ENCODE measurements at regions not wholly inside any gene's neighbourhood (a gene's known extent, or its start where the extent isn't known, plus 50 kb on each side); places are given as distances from the start of the nearest gene placed in this dataset.
A peak's percentile ranks its signal among the peaks of the same experiment; 100 is the strongest.
"Not testable (repeated sequence)": the region's sequence is repeated elsewhere in the genome, so short reads cannot be mapped to it uniquely, and the experiment has no call there.

DNA sequence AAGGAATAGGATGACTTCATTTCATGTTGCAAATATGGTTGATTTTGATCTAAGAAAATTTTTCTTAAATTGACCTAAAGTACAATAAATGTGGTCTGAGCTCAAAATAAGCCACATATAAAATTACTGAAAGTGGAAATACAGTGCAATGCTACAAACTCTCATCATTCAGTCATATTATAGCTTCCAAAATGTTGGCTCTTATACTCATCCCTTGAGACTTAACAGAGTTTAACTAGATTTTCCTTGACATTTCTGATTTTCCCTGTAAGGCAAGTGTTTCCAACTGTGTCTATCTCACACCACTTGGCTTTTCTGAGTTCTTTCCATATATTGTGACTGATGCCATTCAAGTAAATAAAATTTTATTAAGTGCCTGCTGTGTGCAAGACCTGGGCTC lies 123.7 kb upstream of the NTF3 start:
- intact Hi-C loops (cut with DNase I): no loop called here
- Histone ChIP-seq H3K9me3 (ENCODE audit: control insufficient read depth, low read length) (no peaks in the 10 kb centered on the region), H3K27ac (ENCODE audit: low read length) (no peak overlapping the region), H3K4me3 (ENCODE audit: low read length) (no peak overlapping the region), H3K4me1 (ENCODE audit: control insufficient read depth, insufficient read depth, low read length) (no peaks in the 10 kb centered on the region), H3K27me3 (ENCODE audit: control insufficient read depth, insufficient read depth) (no peaks in the 10 kb centered on the region)
- no peak for ATAC-seq
- no peak for DNase-seq

DNA sequence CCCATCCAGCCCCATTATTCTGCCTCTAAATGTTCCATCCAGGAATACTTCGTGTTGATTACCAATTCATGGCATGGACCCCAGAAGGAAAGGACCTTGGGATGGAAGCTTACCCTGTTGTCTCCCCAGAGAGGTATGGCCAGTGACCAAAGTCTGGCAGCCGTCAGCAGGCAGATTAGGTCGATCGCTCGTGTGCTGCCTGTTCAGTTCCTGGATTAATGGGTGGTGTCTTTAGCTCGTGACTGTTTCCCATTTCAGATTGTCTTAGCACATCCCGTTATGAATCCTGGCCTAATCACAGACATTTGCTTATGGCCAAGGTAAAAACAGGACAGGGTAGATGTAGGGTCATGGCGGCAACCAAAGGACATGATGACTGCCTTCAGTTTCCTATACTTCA lies 122.9 kb upstream of the NTF3 start:
- Histone ChIP-seq H3K4me3 (ENCODE audit: low read length) (no peak overlapping the region), H3K4me1 (ENCODE audit: control insufficient read depth, insufficient read depth, low read length) (no peaks in the 10 kb centered on the region), H3K27me3 (ENCODE audit: control insufficient read depth, insufficient read depth) (no peaks in the 10 kb centered on the region), H3K9me3 (ENCODE audit: control insufficient read depth, low read length) (no peaks in the 10 kb centered on the region), H3K27ac (ENCODE audit: low read length) (no peak overlapping the region)
- DNase-seq (no peak), ATAC-seq (no peak)
- 74% methylated on average over 8 of the region's 8 CpGs for WGBS
- intact Hi-C loops (cut with DNase I): no loop called here

DNA sequence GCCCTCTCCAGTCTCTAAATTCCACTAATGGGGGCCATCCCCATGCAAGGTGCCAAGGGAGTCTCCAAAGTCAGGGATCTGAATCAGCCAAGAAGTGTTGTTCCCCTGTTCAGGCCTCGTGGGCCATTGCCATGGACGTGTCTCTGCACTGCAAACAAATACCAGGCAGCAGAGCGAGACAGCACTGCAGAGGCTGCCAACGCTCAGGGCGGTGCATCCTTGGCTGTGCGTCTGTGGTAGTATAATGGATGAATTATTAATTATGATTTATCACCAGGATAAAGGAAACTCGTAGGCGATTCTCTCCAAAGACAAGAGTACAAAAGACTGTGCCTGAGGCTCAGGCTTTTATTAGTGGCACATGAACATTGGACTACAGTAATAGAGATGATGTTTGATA lies 122.3 kb upstream of the NTF3 start:
- H3K4me3 ChIP-seq (ENCODE audit: low read length): no peak overlapping the region
- no peaks in the 10 kb centered on the region for H3K27me3 ChIP-seq (ENCODE audit: control insufficient read depth, insufficient read depth)
- DNase-seq (peak in 1 of 3 donors; percentile 34), ATAC-seq (no peak)
- no peaks in the 10 kb centered on the region for H3K9me3 ChIP-seq (ENCODE audit: control insufficient read depth, low read length)
- no peaks in the 10 kb centered on the region for H3K4me1 ChIP-seq (ENCODE audit: control insufficient read depth, insufficient read depth, low read length)
- WGBS: 59% methylated on average over 8 of the region's 8 CpGs
- intact Hi-C loops (cut with DNase I): no loop called here
- no peak overlapping the region for H3K27ac ChIP-seq (ENCODE audit: low read length)

DNA sequence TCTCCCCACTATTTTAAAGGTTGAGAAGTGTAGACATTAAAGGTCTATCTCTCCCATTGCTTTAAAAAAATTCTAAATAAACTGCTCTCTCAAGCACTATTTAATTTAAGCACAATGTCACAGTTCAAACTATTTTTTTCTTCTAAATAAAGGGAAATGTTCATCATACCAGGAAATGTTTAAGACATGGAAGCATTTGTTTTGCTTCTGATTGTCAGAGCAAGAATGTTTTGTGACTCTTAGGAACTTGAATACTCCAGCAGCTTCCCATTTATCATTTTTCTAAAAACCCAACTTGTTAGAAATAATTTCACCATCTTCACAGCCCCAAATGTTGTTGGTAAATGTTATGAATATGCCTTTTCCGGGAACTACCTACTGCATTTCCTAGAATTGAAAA lies 121.8 kb upstream of the NTF3 start:
- H3K4me3 ChIP-seq (ENCODE audit: low read length): no peak overlapping the region
- WGBS: 70% methylated on average over 1 of the region's 1 CpG
- no peaks in the 10 kb centered on the region for H3K9me3 ChIP-seq (ENCODE audit: control insufficient read depth, low read length)
- H3K27ac ChIP-seq (ENCODE audit: low read length): no peak overlapping the region
- H3K27me3 ChIP-seq (ENCODE audit: control insufficient read depth, insufficient read depth): no peaks in the 10 kb centered on the region
- DNase-seq: no peak
- ATAC-seq: no peak
- H3K4me1 ChIP-seq (ENCODE audit: control insufficient read depth, insufficient read depth, low read length): no peaks in the 10 kb centered on the region
- intact Hi-C loops (cut with DNase I): no loop called here

DNA sequence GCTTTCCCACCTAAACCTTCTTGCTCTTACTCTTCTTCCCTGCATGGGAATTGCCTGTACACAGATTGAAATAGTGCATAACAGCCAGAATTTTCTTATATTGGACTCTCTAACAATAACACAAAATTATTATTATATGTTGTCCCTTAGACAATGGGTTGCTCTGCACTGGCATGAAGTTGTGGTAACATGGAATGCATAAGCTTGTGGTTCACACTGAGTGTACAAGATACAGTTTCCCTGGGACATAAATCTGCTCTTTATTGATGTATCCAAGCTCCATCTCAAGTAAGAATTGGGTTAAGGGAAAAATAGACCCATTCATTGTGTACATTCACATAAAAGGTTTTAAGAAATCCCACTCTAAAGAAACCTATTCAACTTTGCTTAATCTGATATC lies 114.4 kb upstream of the NTF3 start:
- no peak for DNase-seq
- H3K27me3 ChIP-seq (ENCODE audit: control insufficient read depth, insufficient read depth): no peaks in the 10 kb centered on the region
- intact Hi-C loops (cut with DNase I): no loop called here
- H3K4me1 ChIP-seq (ENCODE audit: control insufficient read depth, insufficient read depth, low read length): no peaks in the 10 kb centered on the region
- no peak overlapping the region for H3K27ac ChIP-seq (ENCODE audit: low read length)
- no peak overlapping the region for H3K4me3 ChIP-seq (ENCODE audit: low read length)
- no peak for ATAC-seq
- no peaks in the 10 kb centered on the region for H3K9me3 ChIP-seq (ENCODE audit: control insufficient read depth, low read length)

DNA sequence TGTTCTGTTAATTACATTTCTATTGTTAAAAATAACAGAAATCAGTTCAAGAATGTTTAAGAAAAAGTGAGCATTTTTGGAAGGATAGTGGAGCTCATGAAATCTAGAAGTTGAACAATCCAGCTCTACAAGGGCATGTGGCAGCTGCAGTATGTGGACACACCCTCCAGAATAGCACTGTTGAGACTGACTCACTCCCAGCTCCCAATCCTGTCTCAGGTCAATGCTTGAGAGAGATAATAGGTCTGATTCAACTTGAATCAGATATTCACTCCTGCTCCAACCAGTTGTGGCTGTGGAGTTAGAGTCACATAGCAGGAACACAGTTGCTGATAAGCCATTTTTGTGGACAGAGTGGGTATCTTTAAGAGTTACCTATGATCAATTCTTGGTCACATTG lies 113.0 kb upstream of the NTF3 start:
- H3K9me3 ChIP-seq (ENCODE audit: control insufficient read depth, low read length): no peaks in the 10 kb centered on the region

DNA sequence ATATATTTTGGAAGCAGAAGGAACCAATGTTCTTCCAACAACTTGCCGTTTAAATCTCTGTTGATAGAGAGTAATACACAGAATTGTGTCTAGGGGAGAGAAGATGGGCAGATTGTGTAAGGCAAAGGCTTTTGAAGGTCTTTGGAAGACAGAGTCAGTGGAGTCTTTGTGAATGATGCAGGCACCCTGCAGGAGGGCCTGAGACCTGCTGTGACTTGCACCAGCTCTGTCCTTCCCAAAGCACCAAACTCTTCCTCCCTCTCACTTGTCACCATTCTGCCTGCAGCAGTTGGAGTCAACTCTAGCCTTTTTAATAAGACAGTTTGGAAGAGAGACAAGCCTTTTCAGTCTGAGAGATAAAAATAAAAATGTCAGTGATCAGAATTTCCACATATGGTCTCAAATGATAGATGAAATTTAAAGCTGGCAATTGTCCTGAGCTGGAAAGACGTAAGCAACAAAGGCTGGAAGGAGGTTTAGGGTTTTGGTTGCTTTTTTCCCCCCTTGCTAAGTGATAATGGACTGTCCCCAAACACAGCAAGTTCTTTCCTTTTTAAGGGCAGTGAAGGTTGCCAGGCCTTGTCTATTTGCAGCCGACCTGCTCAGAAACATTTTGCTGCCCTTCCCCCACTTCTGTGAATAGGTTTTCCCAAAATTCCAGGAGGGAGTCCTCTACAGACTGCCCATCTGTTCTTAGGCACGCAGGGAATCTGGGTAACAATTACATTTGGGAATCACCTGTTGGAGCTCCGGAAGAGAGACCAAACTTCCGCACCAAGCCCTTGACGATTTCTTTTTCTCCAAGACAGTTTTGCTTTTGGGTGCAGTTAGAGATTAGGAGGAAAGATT lies 103.0 kb upstream of the NTF3 start:
- Histone ChIP-seq H3K27ac (ENCODE audit: low read length) (no peak overlapping the region), H3K4me1 (ENCODE audit: control insufficient read depth, insufficient read depth, low read length) (no peaks in the 10 kb centered on the region), H3K27me3 (ENCODE audit: control insufficient read depth, insufficient read depth) (no peaks in the 10 kb centered on the region), H3K9me3 (ENCODE audit: control insufficient read depth, low read length) (no peaks in the 10 kb centered on the region), H3K4me3 (ENCODE audit: low read length) (no peak overlapping the region)
- 69% methylated on average over 7 of the region's 7 CpGs for WGBS
- no peak for DNase-seq
- ATAC-seq: no peak
- intact Hi-C loops (cut with DNase I): no loop called here

More for the DNA sequence above, 113.0 kb upstream of the NTF3 start:
- H3K27ac ChIP-seq (ENCODE audit: low read length): no peak overlapping the region
- no peak overlapping the region for H3K4me3 ChIP-seq (ENCODE audit: low read length)
- ATAC-seq (no peak), DNase-seq (no peak)
- no peaks in the 10 kb centered on the region for H3K4me1 ChIP-seq (ENCODE audit: control insufficient read depth, insufficient read depth, low read length)
- intact Hi-C loops (cut with DNase I): no loop called here
- no peaks in the 10 kb centered on the region for H3K27me3 ChIP-seq (ENCODE audit: control insufficient read depth, insufficient read depth)

DNA sequence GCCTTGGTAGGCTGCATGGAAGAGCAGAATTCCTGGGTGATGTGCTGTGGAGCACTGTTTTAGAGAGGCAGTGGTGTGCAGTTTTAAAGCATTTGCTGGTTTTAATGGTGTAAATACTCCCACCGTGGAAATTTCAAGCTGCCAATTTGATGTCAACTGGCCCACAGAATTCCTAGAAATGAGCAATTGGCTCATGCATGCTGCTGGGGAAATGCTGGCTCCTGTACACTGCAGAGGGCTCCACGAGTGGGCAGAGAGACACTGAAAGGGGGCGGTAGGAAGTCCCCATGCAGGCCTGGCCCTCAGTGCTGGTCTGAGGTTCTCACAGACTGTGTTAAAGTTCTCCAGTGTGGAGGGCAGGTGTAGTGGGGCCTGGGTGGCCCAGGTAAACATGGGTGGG lies 99.4 kb upstream of the NTF3 start:
- DNase-seq: no peak
- H3K4me3 ChIP-seq (ENCODE audit: low read length): no peak overlapping the region
- WGBS: 55% methylated on average over 3 of the region's 3 CpGs
- no peaks in the 10 kb centered on the region for H3K9me3 ChIP-seq (ENCODE audit: control insufficient read depth, low read length)
- intact Hi-C loops (cut with DNase I): no loop called here
- H3K27ac ChIP-seq (ENCODE audit: low read length): no peak overlapping the region
- H3K27me3 ChIP-seq (ENCODE audit: control insufficient read depth, insufficient read depth): no peaks in the 10 kb centered on the region
- H3K4me1 ChIP-seq (ENCODE audit: control insufficient read depth, insufficient read depth, low read length): no peaks in the 10 kb centered on the region
- ATAC-seq: no peak

DNA sequence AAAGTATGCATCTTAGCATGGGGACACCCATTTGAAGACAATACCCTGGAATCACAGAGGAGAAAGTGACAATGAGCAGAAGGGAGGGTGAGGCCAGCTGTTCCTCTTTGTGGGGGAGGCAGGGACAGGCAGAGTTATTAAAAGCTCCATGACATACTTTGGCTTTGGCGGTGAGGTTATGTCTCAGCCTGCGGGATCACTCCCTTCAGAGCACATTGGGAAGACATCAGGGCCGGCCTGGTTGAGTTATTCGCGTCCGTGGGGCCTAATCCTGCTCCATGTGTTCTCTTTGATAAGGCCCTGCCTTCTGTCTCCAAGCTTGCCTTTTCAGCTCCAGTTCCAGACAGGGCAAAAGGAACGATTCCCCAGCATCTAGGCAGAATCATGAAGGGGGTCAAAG lies 98.8 kb upstream of the NTF3 start:
- ATAC-seq: peak in 1 of 2 donors; percentile 22
- Histone ChIP-seq H3K27ac (ENCODE audit: low read length) (no peak overlapping the region), H3K27me3 (ENCODE audit: control insufficient read depth, insufficient read depth) (no peaks in the 10 kb centered on the region), H3K9me3 (ENCODE audit: control insufficient read depth, low read length) (no peaks in the 10 kb centered on the region), H3K4me3 (ENCODE audit: low read length) (no peak overlapping the region), H3K4me1 (ENCODE audit: control insufficient read depth, insufficient read depth, low read length) (no peaks in the 10 kb centered on the region)
- 46% methylated on average over 7 of the region's 7 CpGs for WGBS
- intact Hi-C loops (cut with DNase I): no loop called here
- no peak for DNase-seq

DNA sequence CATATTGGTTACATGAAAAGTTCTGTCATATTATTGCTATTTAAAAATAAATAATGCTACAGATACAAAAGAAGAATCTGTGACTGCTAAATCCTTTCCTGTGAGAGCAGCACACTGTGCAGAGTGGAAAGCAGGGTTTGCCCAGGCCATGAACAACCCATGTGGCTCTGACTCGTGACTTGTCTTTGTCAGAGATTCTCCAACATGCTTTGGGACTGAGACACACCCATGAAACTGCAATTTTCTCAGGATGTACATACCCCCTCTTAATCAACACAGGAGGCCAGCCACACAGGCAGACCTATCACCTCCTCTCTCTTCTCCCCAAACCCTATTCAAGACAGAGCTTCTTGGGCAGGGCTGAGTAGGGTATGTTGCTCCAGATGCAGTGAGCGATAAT lies 96.8 kb upstream of the NTF3 start:
- DNase-seq (no peak), ATAC-seq (no peak)
- Histone ChIP-seq H3K27me3 (ENCODE audit: control insufficient read depth, insufficient read depth) (no peaks in the 10 kb centered on the region), H3K4me3 (ENCODE audit: low read length) (no peak overlapping the region), H3K9me3 (ENCODE audit: control insufficient read depth, low read length) (no peaks in the 10 kb centered on the region), H3K27ac (ENCODE audit: low read length) (no peak overlapping the region), H3K4me1 (ENCODE audit: control insufficient read depth, insufficient read depth, low read length) (no peaks in the 10 kb centered on the region)
- intact Hi-C loops (cut with DNase I): no loop called here
- WGBS: 76% methylated on average over 2 of the region's 2 CpGs

DNA sequence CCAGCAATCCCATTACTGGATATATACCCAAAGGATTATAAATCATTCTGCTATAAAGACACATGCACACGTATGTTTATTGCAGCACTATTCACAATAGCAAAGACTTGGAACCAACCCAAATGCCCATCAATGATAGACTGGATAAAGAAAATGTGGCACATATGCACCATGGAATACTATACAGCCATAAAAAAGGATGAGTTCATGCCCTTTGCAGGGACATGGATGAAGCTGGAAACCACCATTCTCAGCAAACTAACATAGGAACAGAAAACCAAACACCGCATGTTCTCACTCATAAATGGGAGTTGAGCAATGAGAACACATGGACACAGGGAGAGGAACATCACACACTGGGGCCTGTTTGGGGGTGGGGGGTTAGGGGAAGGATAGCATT lies 90.8 kb upstream of the NTF3 start:
- H3K27ac ChIP-seq (ENCODE audit: low read length); H3K4me3 ChIP-seq (ENCODE audit: low read length); H3K4me1 ChIP-seq (ENCODE audit: control insufficient read depth, insufficient read depth, low read length); H3K9me3 ChIP-seq (ENCODE audit: control insufficient read depth, low read length); H3K27me3 ChIP-seq (ENCODE audit: control insufficient read depth, insufficient read depth); DNase-seq; intact Hi-C loops (cut with DNase I); ATAC-seq: not testable (repeated sequence)
- WGBS: 89% methylated on average over 2 of the region's 2 CpGs

DNA sequence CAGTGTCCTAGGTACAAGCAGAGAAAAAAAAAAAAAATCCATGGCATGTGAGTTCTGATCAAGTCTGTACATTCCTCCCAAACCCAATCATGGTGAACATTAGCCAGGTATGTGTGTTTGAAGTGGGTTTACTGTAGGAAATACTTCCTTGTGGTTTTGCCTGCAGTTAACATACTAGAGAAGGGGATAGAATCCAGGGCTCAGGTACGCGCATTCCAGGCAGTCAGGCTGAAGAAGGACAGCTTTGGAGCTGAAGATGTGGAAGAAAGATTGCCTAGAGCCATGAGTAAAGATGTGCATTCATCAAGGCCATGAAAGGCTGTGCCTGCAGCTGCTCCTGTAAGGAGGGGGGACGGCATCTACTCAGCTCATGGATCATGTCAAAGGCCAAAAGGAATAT lies 88.2 kb upstream of the NTF3 start:
- intact Hi-C loops (cut with DNase I): no loop called here

More for the DNA sequence above, 88.2 kb upstream of the NTF3 start:
- WGBS: 91% methylated on average over 3 of the region's 3 CpGs
- Histone ChIP-seq H3K9me3 (ENCODE audit: control insufficient read depth, low read length) (no peaks in the 10 kb centered on the region), H3K4me1 (ENCODE audit: control insufficient read depth, insufficient read depth, low read length) (no peaks in the 10 kb centered on the region), H3K27me3 (ENCODE audit: control insufficient read depth, insufficient read depth) (no peaks in the 10 kb centered on the region), H3K27ac (ENCODE audit: low read length) (no peak overlapping the region), H3K4me3 (ENCODE audit: low read length) (no peak overlapping the region)
- no peak for ATAC-seq
- DNase-seq: no peak
